ENCODE measurements at regions not wholly inside any gene's neighbourhood (a gene's known extent, or its start where the extent isn't known, plus 50 kb on each side); places are given as distances from the start of the nearest gene placed in this dataset.
"Not testable (repeated sequence)": the region's sequence is repeated elsewhere in the genome, so short reads cannot be mapped to it uniquely, and the experiment has no call there.

- TF ChIP-seq CTCF (conservative IDR thresholded peaks at IDR 0.05; ENCODE audit: low read depth, low read length); EZH2phosphoT487 (IDR thresholded peaks at IDR 0.05; ENCODE audit: borderline replicate concordance, low read length): not testable (repeated sequence)
Measured at GRCh38 chr2:87342175-87342574, 320.5 kb upstream of the PLGLB1 start.

Measured in PC-3 (cell line).